Left lung (tissue), 4 donors: ENCODE measurements at regions not wholly inside any gene's neighbourhood (a gene's known extent, or its start where the extent isn't known, plus 50 kb on each side); places are given as distances from the start of the nearest gene placed in this dataset.
"Not testable (repeated sequence)": the region's sequence is repeated elsewhere in the genome, so short reads cannot be mapped to it uniquely, and the experiment has no call there.

Experiments used
- ATAC-seq: fragments of 200-7000 bp; cut with Tn5 transposase; one replicate; pipeline ENCODE4 v1.9.1; 2020; ENCODE audit warnings: moderate library complexity
- DNase-seq, 4 donors: peaks; one replicate each; pipeline ENCODE4 v3.0.0-alpha.2; 2013 to 2020
- H3K27ac ChIP-seq, 2 donors: fragments of 200-600 bp; sonication (generic) in 1 of 2; one replicate each; pipeline versions ENCODE4 v1.5.0 to v1.8.0; 2020 to 2021
- H3K27me3 ChIP-seq, 2 donors: fragments of 200-600 bp; sonication (generic) in 1 of 2; one replicate each; pipeline versions ENCODE4 v1.5.0 to v1.8.0; 2020 to 2021
- H3K36me3 ChIP-seq, 2 donors: fragments of 200-600 bp; sonication (generic) in 1 of 2; one replicate each; pipeline versions ENCODE4 v1.5.0 to v1.8.0; 2020 to 2021
- H3K4me1 ChIP-seq, 2 donors: fragments of 200-600 bp; one replicate each; pipeline ENCODE4 v1.8.0; 2021
- H3K4me3 ChIP-seq, 2 donors: fragments of 200-600 bp; sonication (generic) in 1 of 2; one replicate each; pipeline versions ENCODE4 v1.5.0 to v1.8.0; 2020 to 2021; ENCODE audit warnings: mild to moderate bottlenecking in 1 of 2
- H3K9me3 ChIP-seq, 2 donors: fragments of 200-600 bp; sonication (generic) in 1 of 2; one replicate each; pipeline versions ENCODE4 v1.5.0 to v1.8.0; 2020 to 2021
- CTCF ChIP-seq, 2 donors: fragments of 200-600 bp; sonication (generic) in 1 of 2; IDR thresholded peaks; one replicate each; pipeline versions ENCODE4 v1.5.0 to v1.8.0; 2021; ENCODE audit warnings: antibody characterized with exemption in 2 of 2
- intact Hi-C, 2 donors: fragments of 100-400 bp; cut with DNase I; formaldehyde crosslinking; loops; one replicate each; pipeline versions ENCODE4 v1.11.2 to v1.14.2; 2022
- donor health status: DM: no; HTN: yes; CAD: no.
- donor health status: DM: no; HTN: no; CAD: no.

DNA sequence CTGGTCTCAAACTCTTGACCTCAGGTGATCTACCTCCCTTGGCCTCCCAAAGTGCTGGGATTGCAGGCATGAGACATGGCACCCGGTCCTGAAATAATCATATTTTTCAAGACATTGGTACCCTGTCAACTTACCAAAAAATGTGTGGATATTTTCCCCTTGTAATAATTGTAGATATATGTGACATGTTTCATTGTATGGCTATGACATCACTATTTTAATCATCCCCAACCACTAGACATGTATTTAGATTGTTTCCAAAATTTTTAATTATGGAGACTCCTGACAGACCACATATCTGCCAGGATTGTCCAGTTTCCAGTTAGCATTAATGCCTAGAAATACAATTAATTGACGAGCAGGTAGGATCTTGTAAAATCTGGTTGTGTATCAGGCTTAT is 96.7 kb upstream of the NEGR1 start:
- Histone ChIP-seq H3K4me3 (no peak overlapping the region), H3K36me3 (no peaks in the 10 kb centered on the region), H3K4me1 (no peaks in the 10 kb centered on the region), H3K9me3 (no peaks in the 10 kb centered on the region), H3K27ac (no peak overlapping the region), H3K27me3 (no peaks in the 10 kb centered on the region)
- ATAC-seq (no peak), DNase-seq (no peak)
- intact Hi-C loops: no loop called here
- no peak for TF ChIP-seq CTCF (IDR thresholded peaks at IDR 0.05)

DNA sequence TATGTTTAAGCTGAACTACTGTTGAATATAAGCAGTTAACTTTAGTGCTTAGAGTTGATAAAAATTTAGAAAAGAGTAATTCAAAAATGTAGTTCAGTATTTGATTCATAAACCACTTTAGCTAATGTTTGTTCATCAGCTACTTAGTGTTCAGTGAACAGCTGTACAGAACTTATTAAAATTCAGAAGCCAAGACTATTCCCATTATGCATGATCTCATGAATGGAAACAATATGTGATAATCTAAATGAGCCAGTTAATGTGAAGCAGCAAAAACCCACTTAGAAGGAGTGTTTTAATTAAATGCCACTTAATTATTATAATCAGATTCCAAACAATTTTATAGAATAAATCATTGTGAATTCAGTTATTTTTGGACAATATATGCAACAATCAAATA is 92.9 kb upstream of the NEGR1 start:
- Histone ChIP-seq H3K27ac (no peak overlapping the region), H3K4me3 (no peak overlapping the region), H3K27me3 (no peaks in the 10 kb centered on the region), H3K36me3 (no peaks in the 10 kb centered on the region), H3K9me3 (no peaks in the 10 kb centered on the region), H3K4me1 (no peaks in the 10 kb centered on the region)
- no peak for DNase-seq
- no peak for TF ChIP-seq CTCF (IDR thresholded peaks at IDR 0.05)
- intact Hi-C loops: no loop called here
- no peak for ATAC-seq

- no peak overlapping the region for H3K4me3 ChIP-seq
- no peak for TF ChIP-seq CTCF (IDR thresholded peaks at IDR 0.05)
- H3K27me3 ChIP-seq: no peaks in the 10 kb centered on the region
- ATAC-seq (no peak), DNase-seq (no peak)
- intact Hi-C loops: no loop called here
- H3K27ac ChIP-seq: no peak overlapping the region
- H3K36me3 ChIP-seq: no peaks in the 10 kb centered on the region
- peaks cover 0 to 2% of the 10 kb centered on the region in 2 donors for H3K4me1 ChIP-seq
- no peaks in the 10 kb centered on the region for H3K9me3 ChIP-seq
Measured at GRCh38 chr1:72371259-72372035, 89.1 kb upstream of the NEGR1 start.

- H3K27ac ChIP-seq, H3K36me3 ChIP-seq, ATAC-seq, H3K4me1 ChIP-seq, DNase-seq, intact Hi-C loops, H3K4me3 ChIP-seq, H3K27me3 ChIP-seq, H3K9me3 ChIP-seq: not testable (repeated sequence)
Measured at GRCh38 chr1:72370836-72371235, 88.5 kb upstream of the NEGR1 start.

DNA sequence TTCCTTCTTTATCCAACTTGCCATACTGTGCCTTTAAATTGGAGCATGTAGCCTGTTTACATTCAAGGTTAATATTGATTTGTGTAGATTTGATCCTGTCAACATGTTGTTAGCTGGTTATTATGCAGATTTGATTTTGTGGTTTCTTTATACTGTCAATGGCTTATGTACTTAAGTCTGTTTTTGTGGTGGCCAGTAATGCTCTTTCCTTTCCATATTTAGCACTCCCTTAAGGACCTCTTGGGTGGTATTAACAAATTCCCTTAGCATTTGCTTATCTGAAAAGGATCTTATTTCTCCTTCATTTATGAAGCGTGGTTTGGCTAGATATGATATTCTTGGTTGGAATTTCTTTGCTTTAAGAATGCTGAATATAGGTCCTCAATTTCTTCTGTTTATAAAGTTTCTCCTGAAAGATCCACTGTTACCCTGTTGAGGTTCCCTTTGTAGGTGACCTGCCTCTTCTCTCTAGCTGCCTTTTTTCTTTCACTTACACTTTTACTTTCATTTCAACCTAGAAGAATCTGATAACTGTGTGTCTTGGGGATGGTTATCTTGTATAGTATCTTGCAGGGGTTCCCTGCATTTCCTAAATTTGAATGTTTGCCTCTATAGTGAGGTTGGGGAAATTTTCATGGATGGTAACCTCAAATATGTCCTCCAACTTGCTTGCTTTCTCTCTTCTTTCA is 86.9 kb upstream of the NEGR1 start:
- intact Hi-C loops: no loop called here
- no peak for TF ChIP-seq CTCF (IDR thresholded peaks at IDR 0.05)
- no peak for ATAC-seq
- H3K4me1 ChIP-seq: peaks cover 0 to 6% of the 10 kb centered on the region in 2 donors
- no peak overlapping the region for H3K27ac ChIP-seq
- no peak for DNase-seq
- H3K36me3 ChIP-seq: no peaks in the 10 kb centered on the region
- H3K9me3 ChIP-seq: no peaks in the 10 kb centered on the region
- no peaks in the 10 kb centered on the region for H3K27me3 ChIP-seq
- H3K4me3 ChIP-seq: no peak overlapping the region
